A673 (cell line): ENCODE measurements at regions not wholly inside any gene's neighbourhood (a gene's known extent, or its start where the extent isn't known, plus 50 kb on each side); places are given as distances from the start of the nearest gene placed in this dataset.

Experiments
- BruUV-seq: library from RNA; stranded (reverse); fragments of 400-500 nt; replicated peaks from 2 replicates; lab custom pipeline; 2021; lab: Mats Ljungman, UMichigan
- CTCF ChIA-PET: fragments of 300-600 bp; sonication (Branson Sonifier 250); formaldehyde crosslinking; loops from one replicate; lab custom pipeline; 2022; ENCODE audit warnings: antibody characterized with exemption; lab: Charles Lee
- POLR2A ChIA-PET: fragments of 300-600 bp; sonication (Branson Sonifier 250); formaldehyde crosslinking; loops from one replicate; lab custom pipeline; 2022; ENCODE audit warnings: antibody characterized with exemption; ENCODE audit not compliant: low non-redundant PET; lab: Charles Lee
- DNase-seq: peaks from one replicate; pipeline ENCODE4 v3.0.0-alpha.2; 2015; ENCODE audit warnings: low spot score
- H3K27ac ChIP-seq: fragments of 200-600 bp; sonication (generic); 2 replicates; pipeline ENCODE4 v1.5.1; 2016; ENCODE audit warnings: mixed run types, low read depth, mild to moderate bottlenecking, mixed read lengths, antibody characterized with exemption, low read length; ENCODE audit not compliant: poor library complexity, severe bottlenecking
- H3K27me3 ChIP-seq: fragments of 200-600 bp; sonication (generic); replicated peaks from 2 replicates; pipeline ENCODE4 v1.6.1; 2017; ENCODE audit warnings: mixed run types, low read depth, mild to moderate bottlenecking, mixed read lengths, antibody characterized with exemption, low read length; ENCODE audit not compliant: insufficient read depth, poor library complexity
- H3K36me3 ChIP-seq: fragments of 200-600 bp; sonication (generic); 2 replicates; pipeline ENCODE4 v1.6.1; 2016; ENCODE audit warnings: mixed run types, mild to moderate bottlenecking, mixed read lengths, antibody characterized with exemption, low read length; ENCODE audit not compliant: insufficient read depth, poor library complexity, severe bottlenecking
- H3K4me1 ChIP-seq: fragments of 200-600 bp; sonication (generic); 2 replicates; pipeline ENCODE4 v1.6.1; 2017; ENCODE audit warnings: mixed run types, mild to moderate bottlenecking, mixed read lengths, antibody characterized with exemption, low read length; ENCODE audit not compliant: insufficient read depth, poor library complexity, severe bottlenecking
- H3K4me3 ChIP-seq: fragments of 200-600 bp; sonication (generic); 2 replicates; pipeline ENCODE4 v1.5.1; 2016; ENCODE audit warnings: low read depth, mixed run types, mild to moderate bottlenecking, mixed read lengths, low read length; ENCODE audit not compliant: poor library complexity, severe bottlenecking
- H3K9me3 ChIP-seq: fragments of 200-600 bp; sonication (generic); 2 replicates; pipeline ENCODE4 v1.6.1; 2016; ENCODE audit warnings: mixed run types, low read depth, mild to moderate bottlenecking, mixed read lengths, antibody characterized with exemption, low read length; ENCODE audit not compliant: poor library complexity, severe bottlenecking
- EZH2 ChIP-seq: fragments of 200-600 bp; sonication (generic); IDR thresholded peaks from 2 replicates; pipeline ENCODE4 v1.6.1; 2017; ENCODE audit warnings: borderline replicate concordance, low read depth, mild to moderate bottlenecking, mixed read lengths, antibody characterized with exemption, low read length; ENCODE audit not compliant: poor library complexity, severe bottlenecking
- intact Hi-C: fragments of 100-400 bp; cut with micrococcal nuclease; formaldehyde crosslinking; loops from one replicate; pipeline ENCODE4 v1.10.0; 2022; ENCODE audit not compliant: unreplicated experiment
- TF ChIP-seq, protein P1 (sequence below): fragments of 300-800, 200-600 bp; sonication (generic); conservative IDR thresholded peaks from 2 replicates; pipeline ENCODE4 v1.5.1; 2017; ENCODE audit warnings: low read depth, mild to moderate bottlenecking, antibody characterized with exemption, low read length, moderate library complexity, mixed read lengths

- POLR2A ChIA-PET = no interaction called here
- Histone ChIP-seq H3K4me3 (no peak overlapping the region), H3K36me3 (no peaks in the 10 kb centered on the region), H3K9me3 (no peaks in the 10 kb centered on the region), H3K4me1 (no peaks in the 10 kb centered on the region), H3K27ac (no peak overlapping the region), H3K27me3 (no peaks in the 10 kb centered on the region)
- intact Hi-C loops = no loop called here
- no TSS peak for BruUV-seq
- DNase-seq = no peak
- CTCF ChIA-PET = no interaction called here
- TF ChIP-seq, protein P1, sequence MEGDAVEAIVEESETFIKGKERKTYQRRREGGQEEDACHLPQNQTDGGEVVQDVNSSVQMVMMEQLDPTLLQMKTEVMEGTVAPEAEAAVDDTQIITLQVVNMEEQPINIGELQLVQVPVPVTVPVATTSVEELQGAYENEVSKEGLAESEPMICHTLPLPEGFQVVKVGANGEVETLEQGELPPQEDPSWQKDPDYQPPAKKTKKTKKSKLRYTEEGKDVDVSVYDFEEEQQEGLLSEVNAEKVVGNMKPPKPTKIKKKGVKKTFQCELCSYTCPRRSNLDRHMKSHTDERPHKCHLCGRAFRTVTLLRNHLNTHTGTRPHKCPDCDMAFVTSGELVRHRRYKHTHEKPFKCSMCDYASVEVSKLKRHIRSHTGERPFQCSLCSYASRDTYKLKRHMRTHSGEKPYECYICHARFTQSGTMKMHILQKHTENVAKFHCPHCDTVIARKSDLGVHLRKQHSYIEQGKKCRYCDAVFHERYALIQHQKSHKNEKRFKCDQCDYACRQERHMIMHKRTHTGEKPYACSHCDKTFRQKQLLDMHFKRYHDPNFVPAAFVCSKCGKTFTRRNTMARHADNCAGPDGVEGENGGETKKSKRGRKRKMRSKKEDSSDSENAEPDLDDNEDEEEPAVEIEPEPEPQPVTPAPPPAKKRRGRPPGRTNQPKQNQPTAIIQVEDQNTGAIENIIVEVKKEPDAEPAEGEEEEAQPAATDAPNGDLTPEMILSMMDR = no peak
- no peak for TF ChIP-seq EZH2
Observed at GRCh38 chr6:49155316-49155715, 307.7 kb downstream of the MMUT start.

- no peaks in the 10 kb centered on the region for H3K36me3 ChIP-seq
- DNase-seq = no peak
- no peaks in the 10 kb centered on the region for H3K9me3 ChIP-seq
- H3K27me3 ChIP-seq = no peaks in the 10 kb centered on the region
- no TSS peak for BruUV-seq
- no peaks in the 10 kb centered on the region for H3K4me1 ChIP-seq
- H3K4me3 ChIP-seq = no peak overlapping the region
- no peak overlapping the region for H3K27ac ChIP-seq
- ChIA-PET CTCF (no interaction called here), POLR2A (no interaction called here)
- no peak for TF ChIP-seq EZH2
- TF ChIP-seq, protein P1 = no peak
- intact Hi-C loops = no loop called here
Observed at GRCh38 chr6:49151957-49152356, 311.1 kb downstream of the MMUT start.

GRCh38 chr6:49151461-49151860, 311.6 kb downstream of the MMUT start:
- no peak overlapping the region for H3K27ac ChIP-seq
- no peak for TF ChIP-seq EZH2
- TF ChIP-seq, protein P1 = no peak
- BruUV-seq = no TSS peak
- POLR2A ChIA-PET = no interaction called here
- no peaks in the 10 kb centered on the region for H3K36me3 ChIP-seq
- no peak overlapping the region for H3K4me3 ChIP-seq
- H3K4me1 ChIP-seq = no peaks in the 10 kb centered on the region
- CTCF ChIA-PET = no interaction called here
- intact Hi-C loops = no loop called here
- no peak for DNase-seq
- H3K27me3 ChIP-seq = no peaks in the 10 kb centered on the region
- H3K9me3 ChIP-seq = no peaks in the 10 kb centered on the region
